ENCODE measurements at regions not wholly inside any gene's neighbourhood (a gene's known extent, or its start where the extent isn't known, plus 50 kb on each side); places are given as distances from the start of the nearest gene placed in this dataset.

GRCh38 chr11:133762538-133762937 lies 82.8 kb downstream of the SPATA19 start:
- TF ChIP-seq GATA2 (IDR thresholded peaks at IDR 0.05; ENCODE audit: low read depth, low read length): no peak
- no peak for TF ChIP-seq GATA3 (IDR thresholded peaks at IDR 0.05; ENCODE audit: low read depth, low read length)
